A673 (cell line): ENCODE measurements at regions not wholly inside any gene's neighbourhood (a gene's known extent, or its start where the extent isn't known, plus 50 kb on each side); places are given as distances from the start of the nearest gene placed in this dataset.

Source experiments
- EZH2 ChIP-seq: fragments of 200-600 bp; sonication (generic); IDR thresholded peaks from 2 replicates; pipeline ENCODE4 v1.6.1; 2017; ENCODE audit warnings: borderline replicate concordance, low read depth, mild to moderate bottlenecking, mixed read lengths, antibody characterized with exemption, low read length; ENCODE audit not compliant: poor library complexity, severe bottlenecking
- TF ChIP-seq, protein P1 (sequence below): fragments of 300-800, 200-600 bp; sonication (generic); conservative IDR thresholded peaks from 2 replicates; pipeline ENCODE4 v1.5.1; 2017; ENCODE audit warnings: low read depth, mild to moderate bottlenecking, antibody characterized with exemption, low read length, moderate library complexity, mixed read lengths

DNA sequence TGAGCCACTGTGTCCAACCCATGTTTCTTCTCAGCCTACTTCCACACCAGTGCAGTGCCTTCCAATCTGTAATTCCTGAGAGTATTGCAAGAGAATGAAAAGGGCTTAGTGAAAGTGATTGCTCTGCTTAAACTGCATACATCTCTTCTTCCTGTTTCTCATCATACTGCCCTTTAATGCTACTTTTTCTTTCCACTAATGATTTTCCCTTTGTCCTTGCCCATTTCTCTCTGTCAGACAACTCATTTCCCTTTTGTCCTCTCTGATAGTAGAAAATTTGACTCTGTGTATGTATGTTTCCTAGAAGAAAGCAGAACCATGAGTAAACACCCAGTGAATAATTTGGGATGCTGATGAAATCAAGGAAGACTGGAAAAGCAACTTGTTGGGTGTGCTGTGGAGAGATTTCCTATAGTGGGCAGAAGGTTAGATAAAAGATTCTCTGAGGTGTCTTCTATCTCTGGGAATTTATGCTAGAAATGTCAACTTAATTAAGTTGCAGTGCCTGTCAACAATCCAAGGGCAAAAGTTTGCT lies 102.2 kb upstream of the CHD1 start:
- TF ChIP-seq, protein P1, sequence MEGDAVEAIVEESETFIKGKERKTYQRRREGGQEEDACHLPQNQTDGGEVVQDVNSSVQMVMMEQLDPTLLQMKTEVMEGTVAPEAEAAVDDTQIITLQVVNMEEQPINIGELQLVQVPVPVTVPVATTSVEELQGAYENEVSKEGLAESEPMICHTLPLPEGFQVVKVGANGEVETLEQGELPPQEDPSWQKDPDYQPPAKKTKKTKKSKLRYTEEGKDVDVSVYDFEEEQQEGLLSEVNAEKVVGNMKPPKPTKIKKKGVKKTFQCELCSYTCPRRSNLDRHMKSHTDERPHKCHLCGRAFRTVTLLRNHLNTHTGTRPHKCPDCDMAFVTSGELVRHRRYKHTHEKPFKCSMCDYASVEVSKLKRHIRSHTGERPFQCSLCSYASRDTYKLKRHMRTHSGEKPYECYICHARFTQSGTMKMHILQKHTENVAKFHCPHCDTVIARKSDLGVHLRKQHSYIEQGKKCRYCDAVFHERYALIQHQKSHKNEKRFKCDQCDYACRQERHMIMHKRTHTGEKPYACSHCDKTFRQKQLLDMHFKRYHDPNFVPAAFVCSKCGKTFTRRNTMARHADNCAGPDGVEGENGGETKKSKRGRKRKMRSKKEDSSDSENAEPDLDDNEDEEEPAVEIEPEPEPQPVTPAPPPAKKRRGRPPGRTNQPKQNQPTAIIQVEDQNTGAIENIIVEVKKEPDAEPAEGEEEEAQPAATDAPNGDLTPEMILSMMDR = no peak
- no peak for TF ChIP-seq EZH2
